A549 (cell line): ENCODE measurements at regions not wholly inside any gene's neighbourhood (a gene's known extent, or its start where the extent isn't known, plus 50 kb on each side); places are given as distances from the start of the nearest gene placed in this dataset.

Experiments used
- ATOH8 ChIP-seq: fragments of 250-450 bp; sonication (Bioruptor Pico); IDR thresholded peaks from 2 replicates; pipeline ENCODE4 v1.5.0; 2020; ENCODE audit warnings: low read depth, mild to moderate bottlenecking, moderate library complexity
- CTCF ChIP-seq: fragments of >200 bp; sonication (Bioruptor Twin); formaldehyde crosslinking; IDR thresholded peaks from 3 replicates; pipeline ENCODE4 v1.5.1; 2016
- EP300 ChIP-seq, 2 experiments: fragments of >200 bp; sonication (Bioruptor Twin); formaldehyde crosslinking; IDR thresholded peaks; 2 replicates in 1 of 2; 3 replicates in 1 of 2; pipeline ENCODE4 v1.6.1; 2016 to 2017
- JUN ChIP-seq, 2 experiments: fragments of >200 bp; sonication (Bioruptor Twin); formaldehyde crosslinking; IDR thresholded peaks; 2 replicates in 1 of 2; 3 replicates in 1 of 2; pipeline ENCODE4 v1.6.1; 2016 to 2017
- JUNB ChIP-seq: fragments of >200 bp; sonication (Bioruptor Twin); formaldehyde crosslinking; IDR thresholded peaks from 2 replicates; pipeline ENCODE4 v1.6.1; 2016
- MYC ChIP-seq: IDR thresholded peaks from 2 replicates; pipeline ENCODE4 v1.6.1; 2012; ENCODE audit warnings: mild to moderate bottlenecking, inconsistent platforms, low read length, improper control_type of control experiment, borderline replicate concordance
- POLR2A ChIP-seq: IDR thresholded peaks from 2 replicates; pipeline ENCODE4 v1.6.1; 2012; ENCODE audit warnings: mild to moderate bottlenecking, low read length
- REST ChIP-seq: fragments of 200-600 bp; sonication (generic); IDR thresholded peaks from 2 replicates; pipeline ENCODE4 v1.6.1; 2016; ENCODE audit warnings: antibody characterized with exemption, mild to moderate bottlenecking, moderate library complexity
- USF2 ChIP-seq: fragments of 450-650 bp; IDR thresholded peaks from 2 replicates; pipeline ENCODE4 v1.6.1; 2014; ENCODE audit warnings: antibody characterized with exemption

GRCh38 chr4:125719987-125720386 lies 405.2 kb downstream of the FAT4 start:
- TF ChIP-seq POLR2A (no peak), ATOH8 (CRISPR knock-in tag) (no peak), JUN (IDR thresholded peaks at IDR 0.05) (0 out of 5 replicates have a peak, but pooled peaks of 1 of the 2 experiments have one; percentile 21), EP300 (IDR thresholded peaks at IDR 0.05) (peak in 1 of 2 experiments; percentile 21; a peak in 2 of 5 replicates), REST (no peak), JUNB (peak; percentile 68), CTCF (no peak), USF2 (no peak), MYC (no peak)
